ENCODE measurements at regions not wholly inside any gene's neighbourhood (a gene's known extent, or its start where the extent isn't known, plus 50 kb on each side); places are given as distances from the start of the nearest gene placed in this dataset.

DNA sequence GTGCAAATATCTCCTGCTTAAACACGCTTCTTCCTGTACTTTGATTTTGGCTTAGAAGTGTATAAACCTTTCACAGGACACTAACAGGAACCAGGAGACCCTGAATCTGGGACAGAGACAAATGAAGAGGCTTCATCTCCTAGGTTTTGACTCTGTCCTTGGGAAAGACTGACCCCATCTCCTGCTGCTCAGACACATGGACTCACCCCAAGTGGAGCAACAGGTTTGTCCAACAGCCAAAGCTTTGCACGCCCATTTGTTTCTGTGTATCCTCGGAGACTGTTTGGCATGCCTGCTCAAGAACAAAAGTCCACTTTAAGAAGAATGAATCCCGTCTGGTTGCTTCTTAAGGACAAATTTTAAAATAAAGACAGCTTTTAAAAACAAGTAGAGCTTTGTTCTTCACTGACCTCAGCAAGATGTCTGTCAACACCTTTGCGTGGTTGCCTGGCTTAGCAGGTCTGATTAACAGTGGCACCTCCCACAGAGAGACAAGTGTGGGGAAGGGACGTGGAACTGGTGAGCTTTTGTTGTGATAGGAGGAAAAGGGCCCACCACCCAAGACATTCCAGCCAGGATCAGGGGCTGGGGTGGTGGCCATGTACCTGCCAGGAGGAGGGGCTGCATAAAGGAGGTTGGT lies 202.6 kb downstream of the SOD2 start:
- H2AFZ ChIP-seq (ENCODE audit: low read depth, low read length): no peak overlapping the region
- intact Hi-C loops (cut with micrococcal nuclease) (no loop called here), in situ Hi-C loops (cut with MboI) (no loop called here)
- H3K4me2 ChIP-seq (ENCODE audit: insufficient read depth, low read length): no peak overlapping the region
- WGBS (ENCODE audit: insufficient coverage, low coverage, missing lambda C conversion rate): under 1% methylated on average over 6 of the region's 6 CpGs
- no peaks in the 10 kb centered on the region for H3K9me1 ChIP-seq (ENCODE audit: control insufficient read depth, insufficient read depth, low read length)
- H3K9me3 ChIP-seq (replicated peaks; ENCODE audit: control insufficient read depth, insufficient read depth, low read depth, low read length): no peaks in the 10 kb centered on the region
- no peaks in the 10 kb centered on the region for H3K36me3 ChIP-seq (ENCODE audit: control insufficient read depth, insufficient read depth, low read length)
- ATAC-seq (no peak), FAIRE-seq (no peak), DNase-seq (ENCODE audit: extremely low read depth in 1 of 4, low spot score in 3 of 4) (no peak)
- no peak overlapping the region for H3K9ac ChIP-seq (ENCODE audit: insufficient read depth in 1 of 2, low read depth in 2 of 2, low read length in 2 of 2)
- no peak overlapping the region for H3K27ac ChIP-seq (ENCODE audit: extremely low read depth, low read depth, low read length)
- BruUV-seq (replicated peaks): no TSS peak
- no peaks in the 10 kb centered on the region for H3K79me2 ChIP-seq (ENCODE audit: control insufficient read depth, insufficient read depth, low read length)
- H4K20me1 ChIP-seq (replicated peaks; ENCODE audit: control insufficient read depth, insufficient read depth, low read length): no peaks in the 10 kb centered on the region; the same call in 1 of the 2 replicates
- TF ChIP-seq HNRNPLL (IDR thresholded peaks at IDR 0.05; ENCODE audit: low read depth, low read length, poor library complexity, severe bottlenecking): no peak
- TF ChIP-seq, protein P1, sequence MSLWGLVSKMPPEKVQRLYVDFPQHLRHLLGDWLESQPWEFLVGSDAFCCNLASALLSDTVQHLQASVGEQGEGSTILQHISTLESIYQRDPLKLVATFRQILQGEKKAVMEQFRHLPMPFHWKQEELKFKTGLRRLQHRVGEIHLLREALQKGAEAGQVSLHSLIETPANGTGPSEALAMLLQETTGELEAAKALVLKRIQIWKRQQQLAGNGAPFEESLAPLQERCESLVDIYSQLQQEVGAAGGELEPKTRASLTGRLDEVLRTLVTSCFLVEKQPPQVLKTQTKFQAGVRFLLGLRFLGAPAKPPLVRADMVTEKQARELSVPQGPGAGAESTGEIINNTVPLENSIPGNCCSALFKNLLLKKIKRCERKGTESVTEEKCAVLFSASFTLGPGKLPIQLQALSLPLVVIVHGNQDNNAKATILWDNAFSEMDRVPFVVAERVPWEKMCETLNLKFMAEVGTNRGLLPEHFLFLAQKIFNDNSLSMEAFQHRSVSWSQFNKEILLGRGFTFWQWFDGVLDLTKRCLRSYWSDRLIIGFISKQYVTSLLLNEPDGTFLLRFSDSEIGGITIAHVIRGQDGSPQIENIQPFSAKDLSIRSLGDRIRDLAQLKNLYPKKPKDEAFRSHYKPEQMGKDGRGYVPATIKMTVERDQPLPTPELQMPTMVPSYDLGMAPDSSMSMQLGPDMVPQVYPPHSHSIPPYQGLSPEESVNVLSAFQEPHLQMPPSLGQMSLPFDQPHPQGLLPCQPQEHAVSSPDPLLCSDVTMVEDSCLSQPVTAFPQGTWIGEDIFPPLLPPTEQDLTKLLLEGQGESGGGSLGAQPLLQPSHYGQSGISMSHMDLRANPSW (CRISPR knock-in tag; IDR thresholded peaks at IDR 0.05): no peak
- TF ChIP-seq ASH1L (IDR thresholded peaks at IDR 0.05; ENCODE audit: borderline replicate concordance, low read depth, partially characterized antibody): no peak
- TF ChIP-seq SETDB1 (IDR thresholded peaks at IDR 0.05; ENCODE audit: low read length): no peak
- TF ChIP-seq, protein P2, sequence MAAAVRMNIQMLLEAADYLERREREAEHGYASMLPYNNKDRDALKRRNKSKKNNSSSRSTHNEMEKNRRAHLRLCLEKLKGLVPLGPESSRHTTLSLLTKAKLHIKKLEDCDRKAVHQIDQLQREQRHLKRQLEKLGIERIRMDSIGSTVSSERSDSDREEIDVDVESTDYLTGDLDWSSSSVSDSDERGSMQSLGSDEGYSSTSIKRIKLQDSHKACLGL (CRISPR knock-in tag; IDR thresholded peaks at IDR 0.05; ENCODE audit: borderline replicate concordance, poor library complexity, severe bottlenecking): no peak
- TF ChIP-seq ZNF76 (CRISPR knock-in tag; IDR thresholded peaks at IDR 0.05; ENCODE audit: borderline replicate concordance): no peak
- TF ChIP-seq HMGN3 (IDR thresholded peaks at IDR 0.05; ENCODE audit: borderline replicate concordance, extremely low read depth, insufficient read length, low read depth, low read length): no peak
- TF ChIP-seq HNRNPL (IDR thresholded peaks at IDR 0.05; ENCODE audit: low read depth, low read length): no peak
- TF ChIP-seq ZNF324 (CRISPR knock-in tag; IDR thresholded peaks at IDR 0.05): no peak
- no peak for TF ChIP-seq SIRT6 (IDR thresholded peaks at IDR 0.05; ENCODE audit: low read depth, low read length)
- no peak for TF ChIP-seq NELFE (IDR thresholded peaks at IDR 0.05; ENCODE audit: insufficient read depth, insufficient read length)
- TF ChIP-seq, protein P3, sequence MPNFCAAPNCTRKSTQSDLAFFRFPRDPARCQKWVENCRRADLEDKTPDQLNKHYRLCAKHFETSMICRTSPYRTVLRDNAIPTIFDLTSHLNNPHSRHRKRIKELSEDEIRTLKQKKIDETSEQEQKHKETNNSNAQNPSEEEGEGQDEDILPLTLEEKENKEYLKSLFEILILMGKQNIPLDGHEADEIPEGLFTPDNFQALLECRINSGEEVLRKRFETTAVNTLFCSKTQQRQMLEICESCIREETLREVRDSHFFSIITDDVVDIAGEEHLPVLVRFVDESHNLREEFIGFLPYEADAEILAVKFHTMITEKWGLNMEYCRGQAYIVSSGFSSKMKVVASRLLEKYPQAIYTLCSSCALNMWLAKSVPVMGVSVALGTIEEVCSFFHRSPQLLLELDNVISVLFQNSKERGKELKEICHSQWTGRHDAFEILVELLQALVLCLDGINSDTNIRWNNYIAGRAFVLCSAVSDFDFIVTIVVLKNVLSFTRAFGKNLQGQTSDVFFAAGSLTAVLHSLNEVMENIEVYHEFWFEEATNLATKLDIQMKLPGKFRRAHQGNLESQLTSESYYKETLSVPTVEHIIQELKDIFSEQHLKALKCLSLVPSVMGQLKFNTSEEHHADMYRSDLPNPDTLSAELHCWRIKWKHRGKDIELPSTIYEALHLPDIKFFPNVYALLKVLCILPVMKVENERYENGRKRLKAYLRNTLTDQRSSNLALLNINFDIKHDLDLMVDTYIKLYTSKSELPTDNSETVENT (CRISPR knock-in tag; IDR thresholded peaks at IDR 0.05): no peak
- TF ChIP-seq ZNF830 (CRISPR knock-in tag; IDR thresholded peaks at IDR 0.05): no peak
- TF ChIP-seq CBX5 (IDR thresholded peaks at IDR 0.05; ENCODE audit: borderline replicate concordance, low read depth): no peak
- no peak overlapping the region for H3K4me3 ChIP-seq
- CTCF ChIA-PET (ENCODE audit: low intra/inter-chr PET ratio): no interaction called here
- H3K4me1 ChIP-seq (replicated peaks in 1 of 2; ENCODE audit: control insufficient read depth in 2 of 2, insufficient read depth in 2 of 2, low read length in 2 of 2): no peaks in the 10 kb centered on the region
- H3K27me3 ChIP-seq (ENCODE audit: control insufficient read depth in 2 of 2, insufficient read depth in 2 of 2, low read length in 2 of 2): peaks cover 0 to 28% of the 10 kb centered on the region in 2 experiments; a peak in 3 of 5 replicates
- POLR2A ChIA-PET: interaction anchor here (0.9 kb wide), 1 partner anchor 14 kb away, joined by 3 read pairs; no protein-coding TSS in a partner anchor

Measured in K562 (cell line).